ENCODE measurements at regions not wholly inside any gene's neighbourhood (a gene's known extent, or its start where the extent isn't known, plus 50 kb on each side); places are given as distances from the start of the nearest gene placed in this dataset.
"Not testable (repeated sequence)": the region's sequence is repeated elsewhere in the genome, so short reads cannot be mapped to it uniquely, and the experiment has no call there.

- not testable (repeated sequence) for DNase-seq (ENCODE audit: low read depth, low spot score)
Observed at GRCh38 chr5:166804223-166804622, 1487.2 kb upstream of the WWC1 start.

GRCh38 chr5:166804693-166805092 lies 1486.8 kb upstream of the WWC1 start:
- DNase-seq (ENCODE audit: low read depth, low spot score), result not testable (repeated sequence)

GRCh38 chr5:166810093-166810658 lies 1481.3 kb upstream of the WWC1 start:
- DNase-seq (ENCODE audit: low read depth, low spot score), result not testable (repeated sequence)

- DNase-seq (ENCODE audit: low read depth, low spot score), result no peak
Observed at GRCh38 chr5:166810721-166811120, 1480.7 kb upstream of the WWC1 start.

- DNase-seq (ENCODE audit: low read depth, low spot score), result no peak
Observed at GRCh38 chr5:166823360-166823759, 1468.1 kb upstream of the WWC1 start.

GRCh38 chr5:166834246-166834645 lies 1457.2 kb upstream of the WWC1 start:
- DNase-seq (ENCODE audit: low read depth, low spot score), result no peak

- DNase-seq (ENCODE audit: low read depth, low spot score), result no peak
Observed at GRCh38 chr5:166845044-166845443, 1446.4 kb upstream of the WWC1 start.

GRCh38 chr5:166856791-166857190 lies 1434.7 kb upstream of the WWC1 start:
- DNase-seq (ENCODE audit: low read depth, low spot score), result no peak

GRCh38 chr5:166860426-166860825 lies 1431.0 kb upstream of the WWC1 start:
- no peak for DNase-seq (ENCODE audit: low read depth, low spot score)

- no peak for DNase-seq (ENCODE audit: low read depth, low spot score)
Observed at GRCh38 chr5:166862581-166862980, 1428.9 kb upstream of the WWC1 start.

GRCh38 chr5:166865206-166865605 lies 1426.2 kb upstream of the WWC1 start:
- no peak for DNase-seq (ENCODE audit: low read depth, low spot score)

GRCh38 chr5:166880456-166880855 lies 1411.0 kb upstream of the WWC1 start:
- DNase-seq (ENCODE audit: low read depth, low spot score), result no peak

- no peak for DNase-seq (ENCODE audit: low read depth, low spot score)
Observed at GRCh38 chr5:166881802-166882201, 1409.6 kb upstream of the WWC1 start.

- DNase-seq (ENCODE audit: low read depth, low spot score), result no peak
Observed at GRCh38 chr5:166883016-166883415, 1408.4 kb upstream of the WWC1 start.

GRCh38 chr5:166898166-166898565 lies 1393.3 kb upstream of the WWC1 start:
- no peak for DNase-seq (ENCODE audit: low read depth, low spot score)

- no peak for DNase-seq (ENCODE audit: low read depth, low spot score)
Observed at GRCh38 chr5:166899343-166899742, 1392.1 kb upstream of the WWC1 start.

- DNase-seq (ENCODE audit: low read depth, low spot score), result no peak
Observed at GRCh38 chr5:166904571-166904970, 1386.9 kb upstream of the WWC1 start.

- DNase-seq (ENCODE audit: low read depth, low spot score), result no peak
Observed at GRCh38 chr5:166906991-166907713, 1384.3 kb upstream of the WWC1 start.

- no peak for DNase-seq (ENCODE audit: low read depth, low spot score)
Observed at GRCh38 chr5:166909040-166909439, 1382.4 kb upstream of the WWC1 start.

- no peak for DNase-seq (ENCODE audit: low read depth, low spot score)
Observed at GRCh38 chr5:166909926-166910325, 1381.5 kb upstream of the WWC1 start.

- no peak for DNase-seq (ENCODE audit: low read depth, low spot score)
Observed at GRCh38 chr5:166910995-166911394, 1380.5 kb upstream of the WWC1 start.

GRCh38 chr5:166916021-166916420 lies 1375.4 kb upstream of the WWC1 start:
- DNase-seq (ENCODE audit: low read depth, low spot score), result no peak

GRCh38 chr5:166926138-166926537 lies 1365.3 kb upstream of the WWC1 start:
- no peak for DNase-seq (ENCODE audit: low read depth, low spot score)

Data from brain pericyte (primary cell).